ENCODE measurements at regions not wholly inside any gene's neighbourhood (a gene's known extent, or its start where the extent isn't known, plus 50 kb on each side); places are given as distances from the start of the nearest gene placed in this dataset.
A peak's percentile ranks its signal among the peaks of the same experiment; 100 is the strongest.

- TF ChIP-seq CTCF (IDR thresholded peaks at IDR 0.05; ENCODE audit: unreplicated experiment), result no peak
- H3K36me3 Mint-ChIP-seq (ENCODE audit: insufficient read depth, unreplicated experiment), result no peaks in the 10 kb centered on the region
- CTCF ChIA-PET, result interaction anchor here (0.5 to 2.3 kb wide), 8 partner anchors 10 to 988 kb away, joined by 3 to 13 read pairs (median 4); no protein-coding TSS in a partner anchor
- H3K4me3 Mint-ChIP-seq (ENCODE audit: unreplicated experiment), result no peak overlapping the region
- DNase-seq (ENCODE audit: unreplicated experiment), result no peak
- intact Hi-C loops (cut with micrococcal nuclease), result no loop called here
- BruUV-seq (replicated peaks), result no TSS peak
- POLR2A ChIA-PET, result interaction anchor here (0.7 kb wide), 1 partner anchor 177 kb away, joined by 4 read pairs; no protein-coding TSS in a partner anchor
- no peaks in the 10 kb centered on the region for H3K27me3 Mint-ChIP-seq (ENCODE audit: insufficient read depth, unreplicated experiment)
- H3K4me1 Mint-ChIP-seq (ENCODE audit: insufficient read depth, unreplicated experiment), result peaks cover 6% of the 10 kb centered on the region
- H3K27ac Mint-ChIP-seq (ENCODE audit: low read depth, unreplicated experiment), result no peak overlapping the region
- no peaks in the 10 kb centered on the region for H3K9me3 Mint-ChIP-seq (ENCODE audit: unreplicated experiment)
Measured at GRCh38 chr4:163747293-163747692, 252.8 kb downstream of the TMA16 start.

- POLR2A ChIA-PET, result no interaction called here
- no peak for TF ChIP-seq CTCF (IDR thresholded peaks at IDR 0.05; ENCODE audit: unreplicated experiment)
- H3K9me3 Mint-ChIP-seq (ENCODE audit: unreplicated experiment), result no peaks in the 10 kb centered on the region
- no peak overlapping the region for H3K4me3 Mint-ChIP-seq (ENCODE audit: unreplicated experiment)
- CTCF ChIA-PET, result interaction anchor here (0.6 to 2.3 kb wide), 6 partner anchors 10 to 1000 kb away, joined by 3 to 13 read pairs (median 4); no protein-coding TSS in a partner anchor
- no peaks in the 10 kb centered on the region for H3K36me3 Mint-ChIP-seq (ENCODE audit: insufficient read depth, unreplicated experiment)
- H3K27me3 Mint-ChIP-seq (ENCODE audit: insufficient read depth, unreplicated experiment), result no peaks in the 10 kb centered on the region
- H3K27ac Mint-ChIP-seq (ENCODE audit: low read depth, unreplicated experiment), result no peak overlapping the region
- intact Hi-C loops (cut with micrococcal nuclease), result no loop called here
- no TSS peak for BruUV-seq (replicated peaks)
- H3K4me1 Mint-ChIP-seq (ENCODE audit: insufficient read depth, unreplicated experiment), result peaks cover 6% of the 10 kb centered on the region
- DNase-seq (ENCODE audit: unreplicated experiment), result no peak
Measured at GRCh38 chr4:163747886-163748285, 253.4 kb downstream of the TMA16 start.

GRCh38 chr4:163748449-163748848, 254.0 kb downstream of the TMA16 start:
- Mint-ChIP-seq H3K36me3 (ENCODE audit: insufficient read depth, unreplicated experiment) (no peaks in the 10 kb centered on the region), H3K27me3 (ENCODE audit: insufficient read depth, unreplicated experiment) (no peaks in the 10 kb centered on the region), H3K27ac (ENCODE audit: low read depth, unreplicated experiment) (no peak overlapping the region), H3K9me3 (ENCODE audit: unreplicated experiment) (no peaks in the 10 kb centered on the region), H3K4me3 (ENCODE audit: unreplicated experiment) (no peak overlapping the region), H3K4me1 (ENCODE audit: insufficient read depth, unreplicated experiment) (peaks cover 6% of the 10 kb centered on the region)
- DNase-seq (ENCODE audit: unreplicated experiment), result peak; percentile 60
- ChIA-PET CTCF (interaction anchor here (0.6 to 2.3 kb wide), 7 partner anchors 9 to 999 kb away, joined by 3 to 13 read pairs (median 3); no protein-coding TSS in a partner anchor), POLR2A (interaction anchor here (0.6 kb wide), 1 partner anchor 151 kb away, joined by 3 read pairs; no protein-coding TSS in a partner anchor)
- BruUV-seq (replicated peaks), result no TSS peak
- no peak for TF ChIP-seq CTCF (IDR thresholded peaks at IDR 0.05; ENCODE audit: unreplicated experiment)
- intact Hi-C loops (cut with micrococcal nuclease), result no loop called here

- peak; percentile 38 for TF ChIP-seq CTCF (IDR thresholded peaks at IDR 0.05; ENCODE audit: unreplicated experiment)
- intact Hi-C loops (cut with micrococcal nuclease), result loop anchor here (1.0 to 5.0 kb wide), 5 partner anchors 76 to 1258 kb away; no protein-coding TSS in a partner anchor
- Mint-ChIP-seq H3K4me1 (ENCODE audit: insufficient read depth, unreplicated experiment) (no peaks in the 10 kb centered on the region), H3K36me3 (ENCODE audit: insufficient read depth, unreplicated experiment) (no peaks in the 10 kb centered on the region), H3K27ac (ENCODE audit: low read depth, unreplicated experiment) (no peak overlapping the region), H3K4me3 (ENCODE audit: unreplicated experiment) (no peak overlapping the region), H3K9me3 (ENCODE audit: unreplicated experiment) (no peaks in the 10 kb centered on the region), H3K27me3 (ENCODE audit: insufficient read depth, unreplicated experiment) (no peaks in the 10 kb centered on the region)
- BruUV-seq (replicated peaks), result no TSS peak
- DNase-seq (ENCODE audit: unreplicated experiment), result peak; percentile 49
- CTCF ChIA-PET, result interaction anchor here (0.6 to 2.9 kb wide), 5 partner anchors 74 to 743 kb away, joined by 3 to 24 read pairs (median 9); no protein-coding TSS in a partner anchor
- POLR2A ChIA-PET, result no interaction called here
Measured at GRCh38 chr4:163755013-163755412, 260.5 kb downstream of the TMA16 start.

Measured in MCF 10A (cell line).